Naive thymus-derived CD4-positive, alpha-beta T cell (primary cell): ENCODE measurements at regions not wholly inside any gene's neighbourhood (a gene's known extent, or its start where the extent isn't known, plus 50 kb on each side); places are given as distances from the start of the nearest gene placed in this dataset.

Experiments used
- ATAC-seq: fragments of 150-1000 bp; cut with Tn5 transposase; 2 replicates; pipeline ENCODE4 v1.10.0; 2021; ENCODE audit warnings: mild to moderate bottlenecking, moderate library complexity
- CTCF ChIA-PET: fragments of 350-600 bp; sonication (Branson Sonifier 250); formaldehyde crosslinking; loops from one replicate; lab custom pipeline; 2021; ENCODE audit warnings: antibody characterized with exemption; lab: Charles Lee
- POLR2A ChIA-PET: fragments of 350-600 bp; sonication (Branson Sonifier 250); formaldehyde crosslinking; loops from one replicate; lab custom pipeline; 2021; ENCODE audit warnings: antibody characterized with exemption, inconsistent platforms; lab: Charles Lee
- DNase-seq, 9 donors: peaks; one replicate each; pipeline versions ENCODE4 v3.0.0 to v3.0.0-alpha.2; 2020 to 2022; ENCODE audit warnings: mixed read lengths in 1 of 9
- H3K27ac ChIP-seq: one replicate; pipeline ENCODE4 v1.7.0; 2013; ENCODE audit warnings: mild to moderate bottlenecking, low read depth, low read length, moderate library complexity
- H3K27me3 ChIP-seq, 2 donors: one replicate each; pipeline ENCODE4 v1.7.0; 2013; ENCODE audit warnings: low read length in 2 of 2, mild to moderate bottlenecking in 2 of 2, moderate library complexity in 2 of 2; ENCODE audit not compliant: control insufficient read depth in 2 of 2, insufficient read depth in 2 of 2
- H3K36me3 ChIP-seq, 3 experiments: 1 replicate in 2 of 3; 2 replicates in 1 of 3; pipeline ENCODE4 v1.7.0; 2013; ENCODE audit warnings: low read length in 3 of 3, mild to moderate bottlenecking in 3 of 3, moderate library complexity in 1 of 3; ENCODE audit not compliant: insufficient read depth in 3 of 3, control insufficient read depth in 2 of 3
- H3K4me1 ChIP-seq, 2 donors: one replicate each; pipeline ENCODE4 v1.7.0; 2013; ENCODE audit warnings: low read length in 2 of 2, mild to moderate bottlenecking in 2 of 2, moderate library complexity in 1 of 2; ENCODE audit not compliant: control insufficient read depth in 2 of 2, insufficient read depth in 2 of 2
- H3K4me3 ChIP-seq: 2 replicates; pipeline ENCODE4 v1.7.0; 2013; ENCODE audit warnings: mild to moderate bottlenecking, low read length
- H3K9me3 ChIP-seq, 3 experiments: 1 replicate in 2 of 3; 2 replicates in 1 of 3; pipeline ENCODE4 v1.7.0; 2013; ENCODE audit warnings: low read length in 3 of 3; ENCODE audit not compliant: control insufficient read depth in 2 of 3
- H3K27ac Mint-ChIP-seq, 9 donors: one replicate each; pipeline ENCODE4 v1.8.0; 2020 to 2022; ENCODE audit warnings: mixed read lengths in 9 of 9, mild to moderate bottlenecking in 8 of 9, moderate library complexity in 5 of 9, inconsistent platforms in 2 of 9
- H3K27me3 Mint-ChIP-seq, 5 donors: one replicate each; pipeline ENCODE4 v1.8.0; 2021 to 2022; ENCODE audit warnings: mixed read lengths in 5 of 5, mild to moderate bottlenecking in 1 of 5
- H3K36me3 Mint-ChIP-seq, 5 donors: one replicate each; pipeline ENCODE4 v1.8.0; 2020 to 2022; ENCODE audit warnings: mixed read lengths in 5 of 5, mild to moderate bottlenecking in 3 of 5, inconsistent platforms in 1 of 5
- H3K4me1 Mint-ChIP-seq, 7 donors: one replicate each; pipeline ENCODE4 v1.8.0; 2020 to 2022; ENCODE audit warnings: mixed read lengths in 7 of 7, mild to moderate bottlenecking in 3 of 7, inconsistent platforms in 1 of 7
- H3K4me3 Mint-ChIP-seq, 10 donors: one replicate each; pipeline ENCODE4 v1.8.0; 2020 to 2022; ENCODE audit warnings: mild to moderate bottlenecking in 10 of 10, mixed read lengths in 10 of 10, moderate library complexity in 6 of 10, inconsistent platforms in 2 of 10
- H3K9me3 Mint-ChIP-seq, 11 donors: one replicate each; pipeline ENCODE4 v1.8.0; 2020 to 2022; ENCODE audit warnings: mixed read lengths in 11 of 11, mild to moderate bottlenecking in 4 of 11, inconsistent platforms in 1 of 11, moderate library complexity in 1 of 11
- intact Hi-C, 2 donors: fragments of 100-400 bp; cut with micrococcal nuclease; formaldehyde crosslinking; loops; one replicate each; pipeline ENCODE4 v1.15.1; 2023

DNA sequence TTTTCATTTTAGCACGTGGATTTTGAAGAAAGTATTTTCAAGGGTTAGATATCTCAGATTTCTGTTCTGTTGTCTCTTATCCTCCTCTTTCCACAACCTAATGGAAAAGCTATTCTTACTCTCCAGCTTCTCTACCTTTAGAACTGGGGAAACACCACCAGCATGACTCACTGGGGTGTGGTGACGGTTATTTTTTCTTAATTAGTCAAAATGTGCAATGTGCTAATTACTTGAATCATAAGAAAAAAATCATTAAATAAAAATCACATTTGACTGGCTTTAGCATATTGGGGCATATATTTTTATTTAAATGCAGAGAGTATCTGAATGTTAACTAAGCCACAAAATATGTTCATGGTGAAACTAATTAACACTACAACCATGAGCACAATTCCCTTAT is 570.7 kb upstream of the AGTR1 start:
- H3K27me3 ChIP-seq: no peaks in the 10 kb centered on the region
- H3K36me3 ChIP-seq: no peaks in the 10 kb centered on the region
- no peaks in the 10 kb centered on the region for H3K4me1 ChIP-seq
- no peaks in the 10 kb centered on the region for H3K9me3 ChIP-seq
- POLR2A ChIA-PET: no interaction called here
- H3K27ac ChIP-seq: no peak overlapping the region
- intact Hi-C loops: no loop called here
- DNase-seq: no peak
- no peaks in the 10 kb centered on the region for H3K36me3 Mint-ChIP-seq
- H3K4me3 ChIP-seq: no peak overlapping the region
- no peak overlapping the region for H3K4me3 Mint-ChIP-seq
- H3K9me3 Mint-ChIP-seq: peaks cover 0 to 10% (median 0%) of the 10 kb centered on the region in 11 donors
- CTCF ChIA-PET: no interaction called here
- ATAC-seq: no peak
- no peak overlapping the region for H3K27ac Mint-ChIP-seq
- no peaks in the 10 kb centered on the region for H3K27me3 Mint-ChIP-seq
- no peaks in the 10 kb centered on the region for H3K4me1 Mint-ChIP-seq

GRCh38 chr3:148128136-148128535 is 569.6 kb upstream of the AGTR1 start:
- Histone ChIP-seq H3K9me3 (no peaks in the 10 kb centered on the region), H3K4me1 (no peaks in the 10 kb centered on the region), H3K27ac (no peak overlapping the region), H3K36me3 (no peaks in the 10 kb centered on the region), H3K4me3 (no peak overlapping the region), H3K27me3 (no peaks in the 10 kb centered on the region)
- DNase-seq (no peak), ATAC-seq (no peak)
- POLR2A ChIA-PET: no interaction called here
- H3K27me3 Mint-ChIP-seq: no peaks in the 10 kb centered on the region
- intact Hi-C loops: no loop called here
- CTCF ChIA-PET: no interaction called here
- H3K27ac Mint-ChIP-seq: peak overlapping the region in 1 of 9 donors; percentile 32
- H3K4me1 Mint-ChIP-seq: no peaks in the 10 kb centered on the region
- H3K9me3 Mint-ChIP-seq: peaks cover 0 to 13% (median 4%) of the 10 kb centered on the region in 11 donors
- no peaks in the 10 kb centered on the region for H3K36me3 Mint-ChIP-seq
- no peak overlapping the region for H3K4me3 Mint-ChIP-seq

GRCh38 chr3:148131990-148132638 is 565.6 kb upstream of the AGTR1 start:
- H3K27ac Mint-ChIP-seq: no peak overlapping the region
- no peak for DNase-seq
- Histone ChIP-seq H3K27ac (no peak overlapping the region), H3K4me1 (no peaks in the 10 kb centered on the region), H3K9me3 (no peaks in the 10 kb centered on the region), H3K36me3 (no peaks in the 10 kb centered on the region), H3K4me3 (no peak overlapping the region), H3K27me3 (no peaks in the 10 kb centered on the region)
- H3K27me3 Mint-ChIP-seq: no peaks in the 10 kb centered on the region
- no peaks in the 10 kb centered on the region for H3K36me3 Mint-ChIP-seq
- no peak overlapping the region for H3K4me3 Mint-ChIP-seq
- no peaks in the 10 kb centered on the region for H3K4me1 Mint-ChIP-seq
- ATAC-seq: no peak
- H3K9me3 Mint-ChIP-seq: peaks cover 0 to 18% (median 6%) of the 10 kb centered on the region in 11 donors
- ChIA-PET POLR2A (no interaction called here), CTCF (no interaction called here)
- intact Hi-C loops: no loop called here

GRCh38 chr3:148136816-148137215 is 560.9 kb upstream of the AGTR1 start:
- CTCF ChIA-PET: no interaction called here
- no peaks in the 10 kb centered on the region for H3K4me1 ChIP-seq
- peaks cover 0 to 3% (median 0%) of the 10 kb centered on the region in 5 donors for H3K36me3 Mint-ChIP-seq
- H3K27me3 ChIP-seq: no peaks in the 10 kb centered on the region
- no peaks in the 10 kb centered on the region for H3K9me3 ChIP-seq
- ATAC-seq: no peak
- H3K27ac ChIP-seq: no peak overlapping the region
- no peak for DNase-seq
- POLR2A ChIA-PET: no interaction called here
- no peaks in the 10 kb centered on the region for H3K36me3 ChIP-seq
- no peak overlapping the region for H3K27ac Mint-ChIP-seq
- H3K27me3 Mint-ChIP-seq: no peaks in the 10 kb centered on the region
- H3K4me1 Mint-ChIP-seq: no peaks in the 10 kb centered on the region
- no peak overlapping the region for H3K4me3 Mint-ChIP-seq
- no peak overlapping the region for H3K4me3 ChIP-seq
- intact Hi-C loops: no loop called here
- peaks cover 2 to 18% (median 5%) of the 10 kb centered on the region in 11 donors for H3K9me3 Mint-ChIP-seq

- H3K36me3 ChIP-seq: no peaks in the 10 kb centered on the region
- Mint-ChIP-seq H3K27me3 (no peaks in the 10 kb centered on the region), H3K4me3 (no peak overlapping the region), H3K4me1 (no peaks in the 10 kb centered on the region), H3K9me3 (peaks cover 0 to 20% (median 0%) of the 10 kb centered on the region in 11 donors), H3K27ac (no peak overlapping the region), H3K36me3 (peaks cover 0 to 5% (median 0%) of the 10 kb centered on the region in 5 donors)
- POLR2A ChIA-PET: no interaction called here
- no peak for ATAC-seq
- no peak overlapping the region for H3K27ac ChIP-seq
- no peak for DNase-seq
- H3K9me3 ChIP-seq: no peaks in the 10 kb centered on the region
- no peaks in the 10 kb centered on the region for H3K4me1 ChIP-seq
- CTCF ChIA-PET: no interaction called here
- no peak overlapping the region for H3K4me3 ChIP-seq
- intact Hi-C loops: no loop called here
- no peaks in the 10 kb centered on the region for H3K27me3 ChIP-seq
These were observed 551.5 kb upstream of the AGTR1 start for GRCh38 chr3:148146241-148146640.

- no peaks in the 10 kb centered on the region for H3K36me3 Mint-ChIP-seq
- no peak overlapping the region for H3K4me3 Mint-ChIP-seq
These were observed 550.5 kb upstream of the AGTR1 start for GRCh38 chr3:148146947-148147826.

More at GRCh38 chr3:148146947-148147826, 550.5 kb upstream of the AGTR1 start:
- no peak for ATAC-seq
- ChIA-PET POLR2A (no interaction called here), CTCF (no interaction called here)
- H3K27me3 ChIP-seq: no peaks in the 10 kb centered on the region
- Mint-ChIP-seq H3K27me3 (no peaks in the 10 kb centered on the region), H3K4me1 (no peaks in the 10 kb centered on the region), H3K9me3 (peaks cover 0 to 18% (median 0%) of the 10 kb centered on the region in 11 donors), H3K27ac (no peak overlapping the region)
- no peak for DNase-seq
- H3K27ac ChIP-seq: no peak overlapping the region
- no peaks in the 10 kb centered on the region for H3K36me3 ChIP-seq
- H3K4me3 ChIP-seq: no peak overlapping the region
- H3K9me3 ChIP-seq: no peaks in the 10 kb centered on the region
- no peaks in the 10 kb centered on the region for H3K4me1 ChIP-seq
- intact Hi-C loops: no loop called here
